K562 (cell line): ENCODE measurements at regions not wholly inside any gene's neighbourhood (a gene's known extent, or its start where the extent isn't known, plus 50 kb on each side); places are given as distances from the start of the nearest gene placed in this dataset.

ENCODE experiments used
- ATAC-seq: fragments of 200-7000 bp; cut with Tn5 transposase; 3 replicates; pipeline ENCODE4 v1.9.1; 2020; ENCODE audit warnings: moderate library complexity
- BruUV-seq: library from RNA; stranded (reverse); fragments of 400-500 nt; replicated peaks from 2 replicates; lab custom pipeline; 2021; lab: Mats Ljungman, UMichigan
- CTCF ChIA-PET: fragments of 300-600 bp; formaldehyde crosslinking; extraction: SDS; loops from one replicate; lab custom pipeline; 2021; ENCODE audit warnings: low intra/inter-chr PET ratio; lab: Yijun Ruan, JAX
- POLR2A ChIA-PET: fragments of 300-600, 350-650 bp; sonication (Branson Sonifier 250); formaldehyde crosslinking; extraction: SDS; loops from one replicate; lab custom pipeline; 2021; ENCODE audit warnings: antibody characterized with exemption, inconsistent platforms; lab: Yijun Ruan, JAX
- DNase-seq, 4 experiments: peaks; one replicate each; pipeline versions ENCODE4 v3.0.0 to v3.0.0-alpha.2; 2011 to 2018; ENCODE audit warnings: low spot score in 3 of 4, mixed read lengths in 3 of 4; ENCODE audit errors: extremely low read depth in 1 of 4
- FAIRE-seq: peaks from 2 replicates; lab custom pipeline; 2011; peaks lifted over from hg19 to GRCh38; lab: Jason Lieb, UNC
- H2AFZ ChIP-seq: 2 replicates; pipeline ENCODE4 v1.6.0; 2011; ENCODE audit warnings: low read depth, low read length, control low read depth, inconsistent platforms
- H3K27ac ChIP-seq: fragments of 200-600 bp; 3 replicates; pipeline ENCODE4 v1.8.0; 2011; ENCODE audit warnings: low read depth, mild to moderate bottlenecking, control low read depth, inconsistent platforms, low read length, moderate library complexity, mixed read lengths; ENCODE audit errors: extremely low read depth
- H3K27me3 ChIP-seq, 2 experiments: fragments of 300-600 bp in 1 of 2; 2 replicates in 1 of 2; 3 replicates in 1 of 2; pipeline versions ENCODE4 v1.6.0 to v1.8.0; 2011; ENCODE audit warnings: inconsistent platforms in 2 of 2, low read length in 2 of 2, mild to moderate bottlenecking in 1 of 2, mixed read lengths in 1 of 2, moderate library complexity in 1 of 2; ENCODE audit not compliant: control insufficient read depth in 2 of 2, insufficient read depth in 2 of 2
- H3K36me3 ChIP-seq: fragments of 300-600 bp; 3 replicates; pipeline ENCODE4 v1.8.0; 2011; ENCODE audit warnings: mild to moderate bottlenecking, low read length, inconsistent platforms; ENCODE audit not compliant: control insufficient read depth, insufficient read depth
- H3K4me1 ChIP-seq, 2 experiments: fragments of 200-600 bp in 1 of 2; replicated peaks in 1 of 2; 2 replicates in 1 of 2; 3 replicates in 1 of 2; pipeline versions ENCODE4 v1.5.1 to v1.8.0; 2011; ENCODE audit warnings: inconsistent platforms in 2 of 2, low read length in 2 of 2, mild to moderate bottlenecking in 1 of 2, mixed read lengths in 1 of 2, moderate library complexity in 1 of 2; ENCODE audit not compliant: control insufficient read depth in 2 of 2, insufficient read depth in 2 of 2
- H3K4me2 ChIP-seq: 2 replicates; pipeline ENCODE4 v1.6.1; 2011; ENCODE audit warnings: low read length, control low read depth, inconsistent platforms, mixed read lengths; ENCODE audit not compliant: insufficient read depth
- H3K4me3 ChIP-seq: fragments of 200-600 bp; sonication (generic), shearing (Covaris generic); 2 replicates; pipeline ENCODE4 v1.5.1; 2016; ENCODE audit warnings: control low read depth, inconsistent platforms
- H3K79me2 ChIP-seq: fragments of 200-600 bp; 3 replicates; pipeline ENCODE4 v1.8.0; 2011; ENCODE audit warnings: low read length, inconsistent platforms; ENCODE audit not compliant: control insufficient read depth, insufficient read depth
- H3K9ac ChIP-seq, 2 experiments: 2 replicates each; pipeline versions ENCODE4 v1.6.0 to v1.6.1; 2011; ENCODE audit warnings: low read depth in 2 of 2, low read length in 2 of 2, control low read depth in 1 of 2, inconsistent platforms in 1 of 2, mild to moderate bottlenecking in 1 of 2, mixed read lengths in 1 of 2; ENCODE audit not compliant: insufficient read depth in 1 of 2
- H3K9me1 ChIP-seq: one replicate; pipeline ENCODE4 v1.6.0; 2011; ENCODE audit warnings: inconsistent platforms, mild to moderate bottlenecking, low read length, moderate library complexity; ENCODE audit not compliant: control insufficient read depth, insufficient read depth
- H3K9me3 ChIP-seq: replicated peaks from 2 replicates; pipeline ENCODE4 v1.5.1; 2011; ENCODE audit warnings: low read depth, low read length, inconsistent platforms; ENCODE audit not compliant: control insufficient read depth, insufficient read depth
- H4K20me1 ChIP-seq: replicated peaks from 2 replicates; pipeline ENCODE4 v1.6.1; 2011; ENCODE audit warnings: low read length, inconsistent platforms, mixed read lengths; ENCODE audit not compliant: control insufficient read depth, insufficient read depth
- CBX3 ChIP-seq, 2 experiments: IDR thresholded peaks; 1 replicate in 1 of 2; 2 replicates in 1 of 2; pipeline ENCODE4 v1.6.1; 2012; ENCODE audit warnings: inconsistent platforms in 2 of 2, low read length in 2 of 2, borderline replicate concordance in 1 of 2, control low read depth in 1 of 2
- CCNT2 ChIP-seq: IDR thresholded peaks from 2 replicates; pipeline ENCODE4 v1.6.1; 2011; ENCODE audit warnings: borderline replicate concordance, low read depth, mild to moderate bottlenecking, moderate library complexity, mixed read lengths, low read length; ENCODE audit not compliant: insufficient read length; ENCODE audit errors: extremely low read depth
- STAG1 ChIP-seq: sonication (generic); formaldehyde crosslinking; IDR thresholded peaks from 2 replicates; pipeline ENCODE4 v1.5.0; 2020; ENCODE audit warnings: missing genetic modification reagents, borderline replicate concordance
- XRCC4 ChIP-seq: IDR thresholded peaks from one replicate; pipeline ENCODE4 v1.6.1; 2011; ENCODE audit not compliant: insufficient read depth, insufficient read length; ENCODE audit errors: extremely low read depth
- WGBS: fragments of 100-300 bp; shearing (Covaris generic); methylation state at CpG from one replicate; pipeline ENCODE4 v1.1.6; 2016; ENCODE audit warnings: low coverage, mixed read lengths; ENCODE audit not compliant: insufficient coverage; ENCODE audit errors: missing lambda C conversion rate; 5-methylcytosine and 5-hydroxymethylcytosine counted together
- in situ Hi-C: fragments of 300-500 bp; cut with MboI; formaldehyde crosslinking; loops from 4 replicates; pipeline ENCODE4 v1.15.0; 2018; ENCODE audit warnings: inconsistent platforms, mixed read lengths
- intact Hi-C: fragments of 100-400 bp; cut with micrococcal nuclease; formaldehyde crosslinking; loops from 2 replicates; pipeline ENCODE4 v1.14.2; 2022
- TF ChIP-seq, protein P1 (sequence below), 2 experiments: fragments of 450-650 bp; formaldehyde crosslinking in 1 of 2; IDR thresholded peaks; 2 replicates each; pipeline versions ENCODE4 v1.4.0 to v1.6.1; 2014 to 2020; ENCODE audit warnings: mild to moderate bottlenecking in 2 of 2, borderline replicate concordance in 1 of 2, low read depth in 1 of 2

DNA sequence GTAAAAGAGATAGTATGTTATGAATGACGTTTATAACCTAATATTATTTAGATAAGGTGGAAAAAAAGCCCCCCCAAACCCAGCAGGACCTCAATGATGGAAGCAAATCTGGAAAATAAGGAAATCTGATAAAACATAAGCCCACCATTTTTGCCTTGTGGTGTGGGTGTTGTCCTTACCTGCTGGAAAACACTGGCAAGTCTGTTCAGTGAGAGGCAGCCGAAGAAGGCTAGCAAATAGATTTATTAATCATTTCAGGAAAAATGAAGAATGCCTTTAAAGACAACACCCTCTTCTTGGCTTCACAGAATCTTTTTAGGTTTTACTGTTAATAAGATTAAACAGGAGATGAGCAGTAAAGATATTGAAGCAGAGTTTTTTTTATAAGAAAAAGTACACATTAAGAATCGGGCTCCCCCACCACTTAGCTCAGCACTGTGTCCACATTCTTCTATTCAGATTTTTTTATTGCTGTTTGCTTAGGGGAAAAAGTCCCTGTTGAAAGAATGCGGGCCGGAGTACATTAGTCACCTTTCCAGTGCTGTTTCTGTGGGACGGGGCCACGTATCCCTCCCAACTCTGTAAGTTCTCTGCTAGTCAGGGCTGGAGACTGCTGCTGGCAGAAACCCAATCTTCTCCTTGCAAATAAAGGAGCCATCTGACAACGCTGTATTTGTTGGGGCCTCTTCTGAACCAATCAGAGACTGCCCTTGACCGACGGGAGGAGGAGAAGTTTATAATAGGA is 104.1 kb downstream of the EVX1 start:
- Histone ChIP-seq H3K4me1 (no peaks in the 10 kb centered on the region), H3K27me3 (peaks cover 14 to 16% of the 10 kb centered on the region in 2 experiments), H3K9me3 (no peaks in the 10 kb centered on the region), H3K4me3 (no peak overlapping the region), H4K20me1 (no peaks in the 10 kb centered on the region; the same call in 1 of the 2 replicates), H3K9ac (no peak overlapping the region), H3K27ac (no peak overlapping the region), H2AFZ (no peak overlapping the region), H3K36me3 (no peaks in the 10 kb centered on the region), H3K9me1 (no peaks in the 10 kb centered on the region), H3K79me2 (no peaks in the 10 kb centered on the region), H3K4me2 (no peak overlapping the region)
- ATAC-seq: peak; percentile 39; the same call in 1 of the 3 replicates
- ChIA-PET CTCF (no interaction called here), POLR2A (no interaction called here)
- FAIRE-seq: no peak
- intact Hi-C loops (no loop called here), in situ Hi-C loops (no loop called here)
- BruUV-seq: no TSS peak
- 1% methylated on average over 10 of the region's 10 CpGs for WGBS
- no peak for DNase-seq
- no peak for TF ChIP-seq CBX3 (IDR thresholded peaks at IDR 0.05; ENCODE audit: borderline replicate concordance in 1 of 2, low read length in 2 of 2)
- TF ChIP-seq, protein P1, sequence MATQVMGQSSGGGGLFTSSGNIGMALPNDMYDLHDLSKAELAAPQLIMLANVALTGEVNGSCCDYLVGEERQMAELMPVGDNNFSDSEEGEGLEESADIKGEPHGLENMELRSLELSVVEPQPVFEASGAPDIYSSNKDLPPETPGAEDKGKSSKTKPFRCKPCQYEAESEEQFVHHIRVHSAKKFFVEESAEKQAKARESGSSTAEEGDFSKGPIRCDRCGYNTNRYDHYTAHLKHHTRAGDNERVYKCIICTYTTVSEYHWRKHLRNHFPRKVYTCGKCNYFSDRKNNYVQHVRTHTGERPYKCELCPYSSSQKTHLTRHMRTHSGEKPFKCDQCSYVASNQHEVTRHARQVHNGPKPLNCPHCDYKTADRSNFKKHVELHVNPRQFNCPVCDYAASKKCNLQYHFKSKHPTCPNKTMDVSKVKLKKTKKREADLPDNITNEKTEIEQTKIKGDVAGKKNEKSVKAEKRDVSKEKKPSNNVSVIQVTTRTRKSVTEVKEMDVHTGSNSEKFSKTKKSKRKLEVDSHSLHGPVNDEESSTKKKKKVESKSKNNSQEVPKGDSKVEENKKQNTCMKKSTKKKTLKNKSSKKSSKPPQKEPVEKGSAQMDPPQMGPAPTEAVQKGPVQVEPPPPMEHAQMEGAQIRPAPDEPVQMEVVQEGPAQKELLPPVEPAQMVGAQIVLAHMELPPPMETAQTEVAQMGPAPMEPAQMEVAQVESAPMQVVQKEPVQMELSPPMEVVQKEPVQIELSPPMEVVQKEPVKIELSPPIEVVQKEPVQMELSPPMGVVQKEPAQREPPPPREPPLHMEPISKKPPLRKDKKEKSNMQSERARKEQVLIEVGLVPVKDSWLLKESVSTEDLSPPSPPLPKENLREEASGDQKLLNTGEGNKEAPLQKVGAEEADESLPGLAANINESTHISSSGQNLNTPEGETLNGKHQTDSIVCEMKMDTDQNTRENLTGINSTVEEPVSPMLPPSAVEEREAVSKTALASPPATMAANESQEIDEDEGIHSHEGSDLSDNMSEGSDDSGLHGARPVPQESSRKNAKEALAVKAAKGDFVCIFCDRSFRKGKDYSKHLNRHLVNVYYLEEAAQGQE (IDR thresholded peaks at IDR 0.05; ENCODE audit: borderline replicate concordance): no peak
- TF ChIP-seq, protein P1 (CRISPR knock-in tag; IDR thresholded peaks at IDR 0.05; ENCODE audit: low read depth): no peak
- no peak for TF ChIP-seq XRCC4
- TF ChIP-seq STAG1 (CRISPR knock-in tag): no peak
- TF ChIP-seq CCNT2: no peak
